ENCODE measurements at regions not wholly inside any gene's neighbourhood (a gene's known extent, or its start where the extent isn't known, plus 50 kb on each side); places are given as distances from the start of the nearest gene placed in this dataset.

GRCh38 chr2:147714582-147714981, 130.2 kb upstream of the ACVR2A start:
- H3K9me3 ChIP-seq (ENCODE audit: control insufficient read depth, insufficient read depth, low read length) = no peaks in the 10 kb centered on the region
- H3K27me3 ChIP-seq (ENCODE audit: control insufficient read depth, insufficient read depth, low read length) = no peaks in the 10 kb centered on the region
- no CpG with 5 or more reads among the region's 3 CpGs for WGBS (ENCODE audit: insufficient coverage)
- no peak overlapping the region for H3K4me3 ChIP-seq (ENCODE audit: low read depth, low read length)
- no peaks in the 10 kb centered on the region for H3K36me3 ChIP-seq (ENCODE audit: control insufficient read depth, insufficient read depth, low read length)
- DNase-seq (ENCODE audit: low read depth in 4 of 6, low spot score in 6 of 6) = no peak
- H3K27ac ChIP-seq (ENCODE audit: low read depth, low read length) = no peak overlapping the region
- H3K4me1 ChIP-seq (ENCODE audit: control insufficient read depth, insufficient read depth, low read length) = no peaks in the 10 kb centered on the region

GRCh38 chr2:147713349-147713748, 131.5 kb upstream of the ACVR2A start:
- no peaks in the 10 kb centered on the region for H3K36me3 ChIP-seq (ENCODE audit: control insufficient read depth, insufficient read depth, low read length)
- H3K27ac ChIP-seq (ENCODE audit: low read depth, low read length) = no peak overlapping the region
- no peaks in the 10 kb centered on the region for H3K9me3 ChIP-seq (ENCODE audit: control insufficient read depth, insufficient read depth, low read length)
- H3K27me3 ChIP-seq (ENCODE audit: control insufficient read depth, insufficient read depth, low read length) = no peaks in the 10 kb centered on the region
- no peak for DNase-seq (ENCODE audit: low read depth in 4 of 6, low spot score in 6 of 6)
- no peak overlapping the region for H3K4me3 ChIP-seq (ENCODE audit: low read depth, low read length)
- H3K4me1 ChIP-seq (ENCODE audit: control insufficient read depth, insufficient read depth, low read length) = no peaks in the 10 kb centered on the region

GRCh38 chr2:147712051-147712450, 132.8 kb upstream of the ACVR2A start:
- no peak for DNase-seq (ENCODE audit: low read depth in 4 of 6, low spot score in 6 of 6)
- WGBS (ENCODE audit: insufficient coverage) = no CpG with 5 or more reads among the region's 2 CpGs
- Histone ChIP-seq H3K4me3 (ENCODE audit: low read depth, low read length) (no peak overlapping the region), H3K36me3 (ENCODE audit: control insufficient read depth, insufficient read depth, low read length) (no peaks in the 10 kb centered on the region), H3K9me3 (ENCODE audit: control insufficient read depth, insufficient read depth, low read length) (no peaks in the 10 kb centered on the region), H3K4me1 (ENCODE audit: control insufficient read depth, insufficient read depth, low read length) (no peaks in the 10 kb centered on the region), H3K27ac (ENCODE audit: low read depth, low read length) (no peak overlapping the region), H3K27me3 (ENCODE audit: control insufficient read depth, insufficient read depth, low read length) (no peaks in the 10 kb centered on the region)

GRCh38 chr2:147711031-147711430, 133.8 kb upstream of the ACVR2A start:
- H3K9me3 ChIP-seq (ENCODE audit: control insufficient read depth, insufficient read depth, low read length) = no peaks in the 10 kb centered on the region
- H3K36me3 ChIP-seq (ENCODE audit: control insufficient read depth, insufficient read depth, low read length) = no peaks in the 10 kb centered on the region
- H3K27me3 ChIP-seq (ENCODE audit: control insufficient read depth, insufficient read depth, low read length) = no peaks in the 10 kb centered on the region
- WGBS (ENCODE audit: insufficient coverage) = 100% methylated on average over 2 of the region's 4 CpGs
- H3K27ac ChIP-seq (ENCODE audit: low read depth, low read length) = no peak overlapping the region
- no peak overlapping the region for H3K4me3 ChIP-seq (ENCODE audit: low read depth, low read length)
- DNase-seq (ENCODE audit: low read depth in 4 of 6, low spot score in 6 of 6) = no peak
- H3K4me1 ChIP-seq (ENCODE audit: control insufficient read depth, insufficient read depth, low read length) = no peaks in the 10 kb centered on the region

- Histone ChIP-seq H3K9me3 (ENCODE audit: control insufficient read depth, insufficient read depth, low read length) (no peaks in the 10 kb centered on the region), H3K4me3 (ENCODE audit: low read depth, low read length) (no peak overlapping the region), H3K27ac (ENCODE audit: low read depth, low read length) (no peak overlapping the region), H3K36me3 (ENCODE audit: control insufficient read depth, insufficient read depth, low read length) (no peaks in the 10 kb centered on the region), H3K27me3 (ENCODE audit: control insufficient read depth, insufficient read depth, low read length) (no peaks in the 10 kb centered on the region), H3K4me1 (ENCODE audit: control insufficient read depth, insufficient read depth, low read length) (no peaks in the 10 kb centered on the region)
- no peak for DNase-seq (ENCODE audit: low read depth in 4 of 6, low spot score in 6 of 6)
These were observed 135.2 kb upstream of the ACVR2A start for GRCh38 chr2:147709655-147710054.

GRCh38 chr2:147703171-147703570, 141.7 kb upstream of the ACVR2A start:
- Histone ChIP-seq H3K36me3 (ENCODE audit: control insufficient read depth, insufficient read depth, low read length) (no peaks in the 10 kb centered on the region), H3K27me3 (ENCODE audit: control insufficient read depth, insufficient read depth, low read length) (no peaks in the 10 kb centered on the region), H3K4me3 (ENCODE audit: low read depth, low read length) (no peak overlapping the region), H3K9me3 (ENCODE audit: control insufficient read depth, insufficient read depth, low read length) (no peaks in the 10 kb centered on the region), H3K27ac (ENCODE audit: low read depth, low read length) (no peak overlapping the region), H3K4me1 (ENCODE audit: control insufficient read depth, insufficient read depth, low read length) (no peaks in the 10 kb centered on the region)
- WGBS (ENCODE audit: insufficient coverage) = 100% methylated on average over 1 of the region's 3 CpGs
- DNase-seq (ENCODE audit: low read depth in 4 of 6, low spot score in 6 of 6) = no peak

- no peaks in the 10 kb centered on the region for H3K4me1 ChIP-seq (ENCODE audit: control insufficient read depth, insufficient read depth, low read length)
- no peaks in the 10 kb centered on the region for H3K9me3 ChIP-seq (ENCODE audit: control insufficient read depth, insufficient read depth, low read length)
- H3K27ac ChIP-seq (ENCODE audit: low read depth, low read length) = no peak overlapping the region
- DNase-seq (ENCODE audit: low read depth in 4 of 6, low spot score in 6 of 6) = no peak
- H3K4me3 ChIP-seq (ENCODE audit: low read depth, low read length) = no peak overlapping the region
- WGBS (ENCODE audit: insufficient coverage) = no CpG with 5 or more reads among the region's 2 CpGs
- H3K36me3 ChIP-seq (ENCODE audit: control insufficient read depth, insufficient read depth, low read length) = no peaks in the 10 kb centered on the region
- no peaks in the 10 kb centered on the region for H3K27me3 ChIP-seq (ENCODE audit: control insufficient read depth, insufficient read depth, low read length)
These were observed 146.7 kb upstream of the ACVR2A start for GRCh38 chr2:147698166-147698565.

GRCh38 chr2:147696426-147696825, 148.4 kb upstream of the ACVR2A start:
- Histone ChIP-seq H3K27me3 (ENCODE audit: control insufficient read depth, insufficient read depth, low read length) (no peaks in the 10 kb centered on the region), H3K27ac (ENCODE audit: low read depth, low read length) (no peak overlapping the region), H3K9me3 (ENCODE audit: control insufficient read depth, insufficient read depth, low read length) (no peaks in the 10 kb centered on the region), H3K4me1 (ENCODE audit: control insufficient read depth, insufficient read depth, low read length) (no peaks in the 10 kb centered on the region), H3K4me3 (ENCODE audit: low read depth, low read length) (no peak overlapping the region), H3K36me3 (ENCODE audit: control insufficient read depth, insufficient read depth, low read length) (no peaks in the 10 kb centered on the region)
- WGBS (ENCODE audit: insufficient coverage) = no CpG with 5 or more reads among the region's 2 CpGs
- DNase-seq (ENCODE audit: low read depth in 4 of 6, low spot score in 6 of 6) = no peak

- H3K4me1 ChIP-seq (ENCODE audit: control insufficient read depth, insufficient read depth, low read length) = no peaks in the 10 kb centered on the region
- no peaks in the 10 kb centered on the region for H3K36me3 ChIP-seq (ENCODE audit: control insufficient read depth, insufficient read depth, low read length)
- H3K9me3 ChIP-seq (ENCODE audit: control insufficient read depth, insufficient read depth, low read length) = no peaks in the 10 kb centered on the region
- H3K27me3 ChIP-seq (ENCODE audit: control insufficient read depth, insufficient read depth, low read length) = no peaks in the 10 kb centered on the region
- H3K4me3 ChIP-seq (ENCODE audit: low read depth, low read length) = no peak overlapping the region
- no CpG with 5 or more reads among the region's 2 CpGs for WGBS (ENCODE audit: insufficient coverage)
- DNase-seq (ENCODE audit: low read depth in 4 of 6, low spot score in 6 of 6) = no peak
- H3K27ac ChIP-seq (ENCODE audit: low read depth, low read length) = no peak overlapping the region
These were observed 155.5 kb upstream of the ACVR2A start for GRCh38 chr2:147689220-147689909.

GRCh38 chr2:147688242-147688641, 156.6 kb upstream of the ACVR2A start:
- DNase-seq (ENCODE audit: low read depth in 4 of 6, low spot score in 6 of 6) = no peak
- H3K27ac ChIP-seq (ENCODE audit: low read depth, low read length) = no peak overlapping the region
- H3K4me3 ChIP-seq (ENCODE audit: low read depth, low read length) = no peak overlapping the region
- no peaks in the 10 kb centered on the region for H3K4me1 ChIP-seq (ENCODE audit: control insufficient read depth, insufficient read depth, low read length)
- WGBS (ENCODE audit: insufficient coverage) = no CpG with 5 or more reads among the region's 1 CpG
- no peaks in the 10 kb centered on the region for H3K9me3 ChIP-seq (ENCODE audit: control insufficient read depth, insufficient read depth, low read length)
- H3K27me3 ChIP-seq (ENCODE audit: control insufficient read depth, insufficient read depth, low read length) = no peaks in the 10 kb centered on the region
- no peaks in the 10 kb centered on the region for H3K36me3 ChIP-seq (ENCODE audit: control insufficient read depth, insufficient read depth, low read length)
